NOMO-1 treated with dmso at 0.1 percent for 144 hours (cell line): ENCODE measurements at regions not wholly inside any gene's neighbourhood (a gene's known extent, or its start where the extent isn't known, plus 50 kb on each side); places are given as distances from the start of the nearest gene placed in this dataset.
A peak's percentile ranks its signal among the peaks of the same experiment; 100 is the strongest.

Experiments used
- DNase-seq: peaks from one replicate; lab custom pipeline; 2025; ENCODE audit not compliant: unreplicated experiment; lab: John Stamatoyannopoulos, UW

DNA sequence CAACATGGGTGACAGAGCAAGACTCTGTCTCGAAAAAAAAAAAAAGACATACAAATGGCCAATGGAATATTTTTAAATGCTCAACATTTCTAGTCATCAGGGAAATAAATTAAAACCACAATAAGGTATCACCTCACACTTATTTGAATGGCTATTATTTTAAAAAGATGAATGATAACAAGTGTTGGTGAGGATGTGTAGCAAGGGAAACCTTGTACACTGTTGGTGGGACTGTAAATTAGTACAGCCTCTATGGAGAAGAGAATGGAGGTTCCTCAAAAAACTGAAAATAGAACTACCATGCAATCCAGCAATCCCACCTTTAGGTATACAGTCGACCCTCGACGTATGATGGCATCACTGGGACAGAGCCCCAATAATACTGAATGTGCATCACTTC lies 65.4 kb upstream of the DIP2C start:
- DNase-seq, result no peak

DNA sequence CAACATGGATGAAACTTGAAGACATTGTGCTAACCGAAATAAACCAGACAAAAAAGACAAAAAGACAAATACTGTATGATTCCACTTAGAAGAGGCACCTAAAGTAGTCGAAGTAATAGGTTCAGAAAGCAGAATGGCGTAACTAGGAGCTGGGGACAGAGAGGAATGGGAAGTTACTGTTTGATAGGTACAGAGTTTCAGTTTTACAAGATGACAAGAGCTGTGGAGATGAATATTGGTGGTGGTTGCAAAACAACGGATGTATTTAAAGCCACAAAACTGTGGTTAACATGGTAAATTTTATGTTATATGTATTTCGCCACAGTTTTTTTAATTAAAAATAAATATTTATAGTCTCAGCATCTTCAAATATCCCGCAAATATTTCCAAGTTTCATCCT lies 64.1 kb upstream of the DIP2C start:
- peak; percentile 67 for DNase-seq

DNA sequence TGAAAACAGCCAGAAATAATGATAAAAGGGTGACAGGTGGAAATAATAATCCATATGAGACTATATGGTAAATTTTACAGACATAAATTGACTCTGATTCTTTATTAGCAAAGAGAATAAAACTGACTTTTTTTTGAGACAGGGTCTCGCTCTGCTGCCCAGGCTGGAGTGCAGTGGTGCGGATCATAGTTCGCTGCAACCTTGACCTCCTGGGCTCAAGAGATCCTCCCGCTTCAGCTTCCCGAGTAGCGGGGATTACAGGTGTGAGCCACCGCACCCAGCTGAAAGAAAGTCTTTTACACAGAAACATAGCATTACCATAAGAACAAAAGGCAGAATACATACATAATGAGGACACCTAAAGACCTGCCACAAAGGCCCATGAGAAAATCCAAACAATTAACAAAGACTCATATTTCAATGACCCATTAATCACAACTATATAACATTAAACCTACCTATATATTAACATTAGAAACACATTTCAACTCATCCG lies 51.5 kb upstream of the DIP2C start:
- DNase-seq, result no peak

DNA sequence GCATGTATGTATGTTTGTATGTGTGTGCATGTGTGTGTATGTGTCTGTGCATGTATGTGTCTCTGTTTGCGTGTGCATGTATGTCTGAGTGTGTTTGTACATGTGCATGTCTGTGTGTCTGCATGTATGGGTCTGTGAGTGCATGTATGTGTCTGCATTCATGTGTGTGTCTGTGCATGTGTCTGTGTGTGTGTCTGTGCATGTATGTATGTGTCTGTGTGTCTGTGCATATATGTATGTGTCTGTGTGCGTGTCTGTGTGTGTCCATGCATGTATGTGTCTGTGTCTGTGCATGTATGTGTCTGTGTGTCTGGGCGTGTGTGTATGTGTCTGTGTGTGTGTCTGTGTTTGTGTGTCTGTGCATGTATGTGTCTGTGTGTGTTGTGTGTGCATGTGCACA lies 49.9 kb upstream of the DIP2C start:
- DNase-seq, result no peak
